NCI-H146 treated with DMSO at 0.1 percent for 48 hours (cell line): ENCODE measurements at regions not wholly inside any gene's neighbourhood (a gene's known extent, or its start where the extent isn't known, plus 50 kb on each side); places are given as distances from the start of the nearest gene placed in this dataset.

Source experiments
- DNase-seq: peaks from one replicate; lab custom pipeline; 2025; ENCODE audit not compliant: unreplicated experiment; lab: John Stamatoyannopoulos, UW

DNA sequence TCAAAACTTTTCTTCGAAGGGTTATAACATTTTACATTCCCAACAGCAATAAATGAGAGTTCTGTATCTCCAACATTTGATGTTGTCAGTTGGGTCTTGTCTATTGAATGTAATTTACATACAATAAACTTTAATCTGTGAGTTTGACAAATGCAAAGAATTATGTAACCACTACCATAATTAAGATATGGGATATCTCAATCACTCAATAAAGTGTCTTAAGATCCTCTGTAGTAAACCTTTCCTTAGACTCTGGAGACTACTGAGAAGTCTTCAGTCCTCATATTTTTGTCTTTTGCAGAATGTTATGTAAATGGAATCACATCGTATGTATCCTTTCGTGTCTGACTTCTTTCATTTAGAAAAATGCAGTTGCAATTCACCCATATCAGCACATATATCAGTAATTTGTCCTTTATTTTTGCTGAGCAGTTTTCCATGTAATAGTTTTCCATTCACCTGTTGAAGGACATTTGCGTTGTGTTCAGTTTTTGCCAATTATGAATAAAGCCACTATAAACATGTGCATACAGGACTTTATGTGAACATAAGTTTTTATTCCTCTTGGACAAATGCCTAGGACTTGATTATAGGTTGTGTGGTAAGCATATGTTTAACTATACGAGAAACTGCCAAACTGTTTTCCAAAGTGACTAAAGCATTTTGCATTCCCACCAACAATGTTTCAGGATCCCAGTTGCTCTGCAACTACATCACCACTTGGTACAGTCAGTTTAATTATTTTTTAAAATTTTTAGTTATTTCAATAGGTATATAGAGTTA lies 784.6 kb upstream of the ZNF608 start:
- DNase-seq = no peak

DNA sequence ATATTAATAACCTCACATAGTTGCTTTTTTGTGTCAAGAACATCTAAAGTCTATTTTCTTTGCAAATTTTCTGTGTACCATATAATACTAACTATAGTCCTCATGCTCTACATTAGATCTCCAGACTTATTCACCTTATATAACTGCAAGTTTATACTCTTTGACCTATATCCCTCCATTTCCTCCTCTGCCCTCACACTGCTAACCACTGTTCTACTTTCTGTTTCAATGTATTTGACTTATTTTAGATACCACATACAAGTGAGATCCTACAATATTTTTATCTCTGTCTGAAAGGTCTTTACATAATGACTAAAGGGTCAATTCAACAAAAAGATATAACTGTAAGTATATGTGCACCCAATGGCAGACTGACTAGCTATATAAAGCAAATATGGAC lies 789.7 kb upstream of the ZNF608 start:
- DNase-seq = no peak

DNA sequence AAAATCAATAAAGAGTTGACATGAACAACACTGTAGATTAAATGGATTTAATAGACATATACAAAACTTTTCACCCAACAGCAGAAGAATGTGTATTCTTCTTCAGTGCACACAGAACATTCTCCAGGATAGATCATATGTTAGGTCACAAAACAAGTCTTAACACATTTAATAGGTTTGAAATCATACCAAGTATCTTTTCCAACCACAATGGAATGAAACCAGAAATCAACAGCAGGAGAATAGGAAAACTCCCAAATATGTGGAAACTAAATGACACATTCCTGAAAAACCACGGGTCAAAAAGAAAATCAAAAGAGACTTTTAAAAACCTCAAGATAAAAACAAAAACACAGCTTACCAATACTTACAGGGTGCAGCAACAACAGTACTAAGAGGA lies 790.1 kb upstream of the ZNF608 start:
- DNase-seq = no peak

DNA sequence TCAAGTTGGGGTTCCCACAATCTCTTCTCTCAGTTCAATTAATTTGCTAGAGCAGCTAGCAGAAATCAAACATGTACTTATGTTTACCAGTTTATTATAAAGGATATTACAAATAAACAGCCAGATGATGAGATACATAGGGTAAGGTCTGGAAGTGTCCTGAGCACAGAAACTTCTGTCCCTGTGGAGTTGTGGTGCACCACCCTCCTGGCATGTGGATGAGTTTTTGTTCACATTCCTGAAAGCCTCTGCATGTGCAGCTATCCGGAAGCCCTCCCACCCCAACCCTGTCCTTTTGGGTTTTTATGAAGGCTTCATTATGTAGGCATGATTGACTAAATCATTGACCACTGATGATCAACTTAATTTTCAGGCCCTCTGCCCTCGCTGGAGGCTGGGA lies 791.2 kb upstream of the ZNF608 start:
- DNase-seq = no peak

DNA sequence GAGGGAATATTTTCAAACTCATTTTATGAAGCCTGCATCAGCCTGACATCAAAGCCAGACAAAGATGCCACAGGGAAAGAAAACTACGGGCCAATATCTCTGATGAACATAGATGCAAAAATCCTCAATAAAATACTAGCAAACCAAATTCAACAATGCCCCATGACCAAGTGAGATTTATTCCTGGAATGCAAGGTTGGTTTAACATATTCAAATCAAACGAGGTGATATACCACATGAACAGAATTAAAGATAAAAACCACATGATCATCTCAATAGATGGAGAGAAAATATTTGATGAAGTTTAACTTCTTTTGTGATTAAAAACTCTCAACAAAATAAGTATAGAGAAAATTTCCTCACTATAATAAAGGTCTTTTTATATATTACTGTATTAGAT lies 792.0 kb upstream of the ZNF608 start:
- no peak for DNase-seq

DNA sequence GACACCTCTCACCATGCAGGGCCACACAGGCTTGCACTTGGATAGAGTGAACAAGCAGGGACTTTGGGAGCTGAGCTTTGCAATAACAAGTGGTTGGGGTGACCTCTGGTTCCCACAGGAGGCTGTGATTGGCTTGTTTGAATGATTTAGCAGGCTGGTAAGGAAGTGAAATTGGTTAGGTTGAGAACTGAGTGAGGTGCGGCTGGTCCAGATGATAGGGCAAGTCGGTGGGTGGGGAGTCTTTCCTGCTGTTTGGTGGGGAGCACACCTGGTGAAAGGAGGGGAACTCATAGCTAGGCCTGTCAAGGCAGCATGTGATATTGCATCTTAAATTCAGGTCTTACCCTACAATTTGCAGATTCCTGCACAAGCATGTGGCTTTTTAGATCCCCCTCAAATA lies 794.6 kb upstream of the ZNF608 start:
- DNase-seq = no peak

DNA sequence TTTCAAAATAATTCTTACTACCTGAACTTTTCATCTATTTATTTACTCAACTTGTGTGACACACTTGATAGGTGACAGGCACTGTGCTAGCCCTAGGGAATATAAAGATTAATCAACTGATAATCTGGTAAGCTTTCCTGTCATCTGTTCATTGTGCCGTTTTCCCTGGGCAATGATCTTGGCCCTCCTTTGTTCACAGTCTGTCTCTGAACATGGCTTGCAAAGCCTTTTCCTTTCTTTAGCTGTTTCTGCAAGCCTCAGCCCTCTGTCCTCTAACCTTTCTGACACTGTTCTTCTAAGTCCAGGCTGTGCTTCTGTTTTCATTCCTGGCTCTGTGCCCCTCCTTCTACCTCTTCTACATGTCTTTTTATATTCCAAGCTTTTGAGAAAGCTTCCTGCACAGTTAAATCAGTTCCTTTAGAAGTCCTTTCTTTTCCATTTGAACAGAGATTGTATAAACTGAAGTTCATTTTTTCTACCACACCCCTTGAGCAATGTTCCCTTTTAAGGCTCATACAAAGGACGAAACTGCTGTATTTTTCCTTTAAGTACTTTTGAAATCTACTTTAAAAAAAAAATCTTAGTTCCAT lies 803.0 kb upstream of the ZNF608 start:
- peak; percentile 4 for DNase-seq

DNA sequence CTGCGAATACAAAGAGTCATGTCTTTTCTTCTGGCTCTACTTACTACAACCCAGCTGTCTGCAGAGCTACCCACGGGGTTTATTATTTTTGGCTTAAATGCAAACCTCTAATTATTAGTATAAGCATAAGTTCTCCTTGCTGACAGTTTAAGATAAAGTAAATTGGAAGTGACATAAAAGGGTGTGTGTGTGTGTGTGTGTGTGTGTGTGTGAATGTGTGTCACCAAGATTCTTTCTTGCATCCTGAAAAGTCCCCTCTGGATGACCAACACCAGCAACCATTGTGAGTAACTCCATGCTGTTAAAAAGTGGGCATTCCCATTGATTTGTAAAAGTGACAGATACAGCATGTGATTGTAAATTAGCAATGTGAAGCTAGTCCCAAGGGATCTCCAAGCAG lies 803.8 kb upstream of the ZNF608 start:
- no peak for DNase-seq

DNA sequence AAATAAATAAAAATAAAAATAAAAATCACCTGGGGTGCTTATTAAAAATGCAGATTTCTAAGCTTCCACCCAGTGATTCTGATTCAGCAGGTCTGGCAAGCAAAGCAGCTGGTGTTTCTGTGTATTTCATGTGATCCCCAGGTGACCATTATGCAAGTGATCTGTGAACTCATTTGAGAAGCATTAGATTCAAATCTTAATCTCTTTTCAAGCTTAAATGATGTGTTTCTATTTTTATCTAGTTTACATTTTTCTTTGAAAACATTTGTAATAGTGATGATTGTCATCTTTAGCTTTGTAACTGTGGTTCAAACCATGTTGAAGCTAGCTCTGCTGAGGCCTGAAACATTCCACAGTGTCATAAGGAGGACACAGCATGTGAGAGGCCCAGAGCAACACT lies 804.8 kb upstream of the ZNF608 start:
- no peak for DNase-seq

DNA sequence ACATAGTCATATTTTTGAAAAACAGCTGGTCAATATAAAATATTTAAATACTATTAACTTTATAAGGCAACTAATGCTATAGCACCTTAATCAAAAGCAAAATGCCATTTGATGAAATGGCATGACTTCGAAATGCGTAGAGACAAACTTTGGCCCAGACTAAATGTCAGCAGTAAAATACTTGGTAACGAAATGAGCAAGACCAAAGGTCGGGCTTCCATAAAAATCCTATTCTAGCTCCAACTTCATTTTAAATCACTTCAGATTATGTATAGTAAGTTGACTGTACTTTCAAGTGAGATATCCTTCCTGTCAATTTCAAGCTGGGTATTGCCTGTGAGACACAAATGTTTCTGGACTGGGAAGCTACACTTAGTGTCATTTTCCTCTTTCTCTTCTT lies 805.4 kb upstream of the ZNF608 start:
- DNase-seq = no peak

DNA sequence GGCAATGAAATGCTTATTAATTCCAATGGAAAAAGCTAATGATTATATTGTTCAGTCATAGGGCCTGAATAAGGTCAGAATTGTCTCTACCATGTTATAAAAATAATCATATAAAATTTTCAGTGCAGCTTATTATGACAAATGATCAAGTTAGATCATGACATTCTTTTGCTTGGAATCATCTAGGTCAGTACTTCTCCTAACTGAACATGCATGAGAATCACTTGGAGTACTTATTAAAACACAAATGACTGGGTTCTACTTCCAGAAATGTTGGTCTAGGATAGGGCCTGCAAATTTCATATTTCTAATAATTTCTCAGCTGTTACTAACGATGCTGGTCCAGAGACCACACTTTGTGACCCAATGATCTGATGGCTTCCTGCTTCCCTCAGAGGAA lies 806.0 kb upstream of the ZNF608 start:
- DNase-seq = no peak

DNA sequence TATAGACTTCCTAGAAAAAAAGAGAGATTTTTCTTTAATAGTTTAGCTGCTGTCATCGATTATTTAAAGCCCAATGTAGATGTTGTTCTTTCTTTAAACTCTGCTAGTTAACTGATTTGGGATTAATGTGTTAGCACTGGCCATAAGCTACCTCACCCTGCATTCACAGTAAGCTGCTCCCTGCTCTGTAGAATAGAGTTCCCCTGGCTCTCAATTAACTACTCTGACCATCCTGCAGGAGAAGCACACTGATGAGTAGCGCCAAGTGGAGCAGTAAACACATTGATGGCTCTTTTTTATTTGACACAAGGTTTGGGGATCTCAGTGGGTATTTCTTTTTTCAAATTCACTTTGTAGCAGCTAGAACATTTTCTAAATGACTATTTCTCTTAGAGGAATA lies 807.9 kb upstream of the ZNF608 start:
- DNase-seq = no peak

DNA sequence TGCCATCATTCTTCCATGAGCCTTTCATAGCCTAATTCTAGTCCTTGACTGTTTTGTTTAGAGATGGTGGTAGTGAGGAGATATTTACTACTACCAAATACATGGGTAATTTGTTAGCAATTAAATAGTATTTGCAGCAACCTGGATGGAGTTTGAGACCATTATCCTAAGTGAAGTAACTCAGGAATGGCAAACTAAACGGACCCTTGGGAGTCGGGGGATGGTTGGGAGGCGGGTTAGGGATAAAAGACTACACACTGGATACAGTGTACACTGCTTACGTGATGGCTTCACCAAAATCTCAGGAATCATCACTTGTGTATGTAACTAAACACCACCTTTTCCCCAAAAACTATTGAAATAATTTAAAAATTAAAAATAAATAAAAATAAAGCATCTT lies 809.2 kb upstream of the ZNF608 start:
- DNase-seq = no peak

DNA sequence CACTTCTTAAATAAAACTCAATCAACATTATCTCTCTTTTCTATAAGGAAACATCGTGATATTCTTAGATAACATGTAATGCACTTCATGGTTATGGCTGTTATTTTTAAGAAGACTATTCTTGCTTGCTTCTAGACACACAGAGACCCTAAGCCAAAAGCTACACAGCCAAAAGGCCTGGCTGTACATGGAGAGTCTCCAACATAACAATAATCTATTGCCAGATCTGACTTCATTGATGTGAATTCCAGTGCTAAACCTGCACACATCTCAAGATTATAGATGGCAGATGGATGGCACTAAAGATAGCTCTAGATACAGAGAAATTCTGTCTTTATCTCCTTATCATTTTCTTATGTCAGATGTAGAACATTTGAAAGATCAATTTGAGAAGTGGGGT lies 811.6 kb upstream of the ZNF608 start:
- DNase-seq = no peak

DNA sequence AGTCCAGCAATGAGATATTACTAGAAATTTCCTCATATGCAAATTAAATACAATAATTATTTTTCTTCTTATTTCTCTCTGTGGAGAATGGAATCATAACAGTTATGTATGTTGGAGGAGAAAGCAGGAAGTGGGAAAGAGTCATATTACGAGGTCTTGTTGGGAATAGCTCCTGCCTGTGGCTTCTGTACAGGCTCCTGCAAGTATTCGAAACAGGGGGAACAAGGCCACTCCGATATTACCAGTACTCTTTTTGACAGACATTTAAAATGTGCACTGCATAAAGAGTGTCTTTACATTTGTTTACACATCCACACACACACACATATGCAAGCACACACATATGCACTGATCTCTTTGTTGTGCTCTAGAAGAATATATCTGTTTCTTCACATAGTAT lies 812.0 kb upstream of the ZNF608 start:
- DNase-seq = no peak

DNA sequence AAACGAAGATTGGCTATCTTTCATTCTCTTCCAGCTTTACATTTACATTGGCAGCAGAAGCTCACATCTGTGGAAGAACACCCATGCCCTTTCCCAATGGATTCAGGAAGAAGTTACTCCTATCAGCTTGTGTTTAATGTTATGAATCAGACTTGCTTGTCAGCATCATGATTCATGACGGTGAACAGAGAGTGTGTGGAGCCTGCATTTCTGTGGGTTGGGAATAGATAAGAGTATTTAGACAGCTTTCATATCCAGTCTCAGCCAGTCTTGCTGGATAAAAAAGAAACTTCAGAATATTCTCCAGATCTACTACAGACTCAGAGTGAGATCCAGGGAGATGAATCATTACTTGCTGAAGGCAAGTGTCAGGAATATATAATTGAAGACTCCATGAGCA lies 812.9 kb upstream of the ZNF608 start:
- DNase-seq = no peak

DNA sequence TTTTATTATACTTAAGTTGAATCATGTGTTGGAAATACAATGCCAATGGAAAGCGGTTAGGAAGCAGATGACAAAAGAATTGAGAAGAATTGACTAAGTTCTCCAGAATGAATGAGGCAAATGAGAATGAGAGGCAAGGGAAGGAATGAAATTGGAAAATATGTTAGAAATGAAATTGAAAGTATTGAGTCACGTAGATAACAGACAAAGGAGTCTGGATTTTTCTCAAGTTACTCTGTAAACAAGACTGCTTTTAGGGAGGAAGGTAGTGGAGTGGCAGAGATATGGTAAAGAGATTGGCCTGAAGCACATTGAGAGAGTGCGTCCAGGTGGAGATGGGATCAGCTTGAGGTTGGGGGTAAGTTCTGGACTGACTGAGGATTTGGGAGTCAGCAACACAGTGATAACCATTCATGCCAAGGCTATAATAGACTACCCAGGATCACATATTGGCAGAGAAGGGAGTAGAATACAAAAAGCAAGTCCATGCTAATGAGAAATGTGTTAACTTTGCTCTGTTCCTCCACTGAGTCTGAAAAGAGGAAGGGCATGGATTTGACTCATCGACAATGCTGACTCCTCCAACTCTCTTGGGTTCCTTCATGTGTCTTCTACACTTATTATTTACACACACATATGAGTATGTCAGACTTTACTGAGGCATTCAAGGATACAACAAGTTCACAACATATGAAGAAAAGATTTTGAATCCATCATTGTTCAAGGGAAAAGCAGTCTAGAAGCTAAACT lies 814.2 kb upstream of the ZNF608 start:
- no peak for DNase-seq

DNA sequence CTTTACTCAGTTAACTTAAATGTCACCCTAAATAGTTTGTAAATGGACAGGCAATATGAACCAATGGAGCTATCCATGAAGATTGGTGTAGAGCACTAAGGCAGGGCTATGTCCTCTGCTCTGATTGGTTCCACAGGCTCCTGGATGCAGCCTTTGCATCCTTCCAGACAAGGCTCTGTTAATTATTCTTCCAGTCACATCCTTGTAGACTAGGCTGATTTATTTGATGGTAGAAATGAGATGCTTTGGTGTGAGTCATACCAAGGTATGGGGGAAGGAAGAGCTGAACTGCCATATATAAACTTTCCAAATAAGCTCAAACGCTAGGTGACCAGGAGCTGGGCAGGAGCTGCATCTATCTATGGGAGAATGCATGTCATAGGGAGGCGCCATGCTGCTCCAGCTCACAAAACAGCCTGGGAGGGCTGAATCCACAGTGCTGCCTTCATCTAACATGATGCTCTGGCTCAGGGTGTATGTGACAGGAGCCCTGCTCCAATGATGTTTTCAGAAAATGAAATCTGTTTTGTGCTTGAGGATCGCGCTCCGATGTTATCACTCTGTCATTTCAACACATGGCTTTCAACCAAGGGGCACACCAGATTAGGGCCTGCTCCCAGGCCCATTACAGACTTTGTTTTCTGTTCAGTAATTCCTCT lies 818.0 kb upstream of the ZNF608 start:
- no peak for DNase-seq

DNA sequence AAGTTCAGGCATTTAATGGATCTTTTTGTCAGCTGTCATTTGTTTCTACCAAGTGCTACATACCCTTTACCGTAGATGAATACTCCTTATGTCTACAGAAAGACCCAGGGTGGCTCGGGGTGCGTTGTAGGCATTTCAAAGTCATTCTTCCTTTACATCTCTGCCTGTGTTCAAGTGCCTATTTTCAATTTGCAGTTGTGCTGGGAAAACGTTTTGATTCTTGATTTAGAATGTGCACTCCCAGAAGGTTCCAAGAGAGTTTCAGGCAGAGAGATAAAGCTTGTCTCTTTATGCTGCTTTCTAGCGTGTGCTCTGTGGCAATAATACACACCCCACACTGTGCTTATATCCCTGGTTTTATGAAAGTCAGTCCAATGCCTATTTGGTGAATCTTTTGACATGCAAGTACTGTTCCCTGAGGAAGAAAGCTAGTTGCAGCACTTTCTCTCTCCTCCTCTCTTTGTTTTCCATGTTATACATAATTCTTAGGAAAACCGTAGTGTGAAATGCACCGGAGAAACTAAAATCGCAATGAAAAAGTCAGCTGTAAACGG lies 828.1 kb upstream of the ZNF608 start:
- DNase-seq = no peak

DNA sequence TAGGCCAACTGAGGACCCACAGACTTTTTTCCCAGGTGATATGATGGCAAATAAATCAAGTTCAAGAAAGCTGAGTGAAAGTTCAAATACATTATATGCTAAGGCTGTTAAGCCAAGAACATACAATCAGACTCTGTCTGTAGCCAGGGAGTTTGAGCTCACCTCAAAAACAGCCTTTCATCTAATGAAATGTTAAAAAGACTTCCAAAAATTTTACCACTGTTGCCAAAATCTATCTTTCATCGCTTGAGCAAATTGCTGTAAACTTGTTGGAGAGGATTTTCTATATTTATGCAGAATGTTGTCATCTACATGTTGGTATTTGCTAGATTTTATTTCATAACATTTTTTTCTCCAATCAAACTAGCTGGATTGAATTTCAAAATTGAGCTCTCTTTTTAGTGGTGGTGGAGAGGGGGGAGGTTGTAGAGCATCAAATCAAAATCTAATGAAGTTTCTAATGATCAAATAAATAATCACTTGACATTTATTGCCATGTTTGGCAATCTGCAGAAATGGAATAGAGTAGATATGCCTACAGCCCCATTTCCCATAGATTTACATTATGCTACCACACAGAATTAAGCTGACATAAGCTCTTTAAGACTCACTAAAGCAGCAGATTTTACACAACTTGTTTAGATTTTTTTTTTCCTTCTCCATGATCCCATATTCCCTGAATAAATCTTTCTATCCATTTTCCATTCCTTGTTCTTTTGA lies 828.9 kb upstream of the ZNF608 start:
- DNase-seq = no peak
